GM10248 (cell line): ENCODE measurements at regions not wholly inside any gene's neighbourhood (a gene's known extent, or its start where the extent isn't known, plus 50 kb on each side); places are given as distances from the start of the nearest gene placed in this dataset.
"Not testable (repeated sequence)": the region's sequence is repeated elsewhere in the genome, so short reads cannot be mapped to it uniquely, and the experiment has no call there.

Source experiments
- CTCF ChIA-PET: fragments of 300-600 bp; sonication (Branson Sonifier 250); formaldehyde crosslinking; extraction: SDS; loops from one replicate; lab custom pipeline; 2021; ENCODE audit warnings: antibody characterized with exemption; lab: Yijun Ruan, JAX
- POLR2A ChIA-PET: fragments of 350-650 bp; sonication (Branson Sonifier 250); formaldehyde crosslinking; extraction: SDS; loops from one replicate; lab custom pipeline; 2020; ENCODE audit warnings: antibody characterized with exemption; lab: Yijun Ruan, JAX
- DNase-seq: peaks from one replicate; pipeline ENCODE4 v3.0.0; 2012; ENCODE audit errors: extremely low spot score
- CTCF ChIP-seq: IDR thresholded peaks from 2 replicates; pipeline ENCODE4 v1.5.1; 2012; ENCODE audit warnings: mild to moderate bottlenecking, low read depth; ENCODE audit errors: extremely low read depth, missing control alignments, control extremely low read depth

- POLR2A ChIA-PET, result no interaction called here
- CTCF ChIA-PET, result interaction anchor here (0.8 kb wide), 1 partner anchor 21 kb away, joined by 3 read pairs; no protein-coding TSS in a partner anchor
- TF ChIP-seq CTCF, result no peak
- DNase-seq, result no peak
These were observed 700.9 kb upstream of the NR2F2 start for GRCh38 chr15:95629503-95630168.

- no peak for DNase-seq
- ChIA-PET CTCF (interaction anchor here (0.7 kb wide), 1 partner anchor 10 kb away, joined by 3 read pairs; no protein-coding TSS in a partner anchor), POLR2A (no interaction called here)
- no peak for TF ChIP-seq CTCF
These were observed 699.8 kb upstream of the NR2F2 start for GRCh38 chr15:95630683-95631082.

GRCh38 chr15:95635666-95636065, 694.8 kb upstream of the NR2F2 start:
- CTCF ChIA-PET, result interaction anchor here (1.4 kb wide), 1 partner anchor 10 kb away, joined by 3 read pairs; no protein-coding TSS in a partner anchor
- TF ChIP-seq CTCF, result no peak
- DNase-seq, result no peak
- POLR2A ChIA-PET, result no interaction called here

GRCh38 chr15:95636107-95636506, 694.4 kb upstream of the NR2F2 start:
- ChIA-PET CTCF (interaction anchor here (1.4 kb wide), 1 partner anchor 11 kb away, joined by 3 read pairs; no protein-coding TSS in a partner anchor), POLR2A (no interaction called here)
- DNase-seq, result no peak
- no peak for TF ChIP-seq CTCF

- POLR2A ChIA-PET, DNase-seq: not testable (repeated sequence)
- CTCF ChIA-PET, result interaction anchor here (1.4 kb wide), 1 partner anchor 12 kb away, joined by 3 read pairs; no protein-coding TSS in a partner anchor
These were observed 693.3 kb upstream of the NR2F2 start for GRCh38 chr15:95637234-95637633.

- POLR2A ChIA-PET, result no interaction called here
- CTCF ChIA-PET, result interaction anchor here (1.3 kb wide), 1 partner anchor 13 kb away, joined by 5 read pairs; no protein-coding TSS in a partner anchor
- no peak for DNase-seq
These were observed 691.3 kb upstream of the NR2F2 start for GRCh38 chr15:95639208-95639607.

More at GRCh38 chr15:95639208-95639607, 691.3 kb upstream of the NR2F2 start:
- no peak for TF ChIP-seq CTCF
